Tibial nerve (tissue), 4 donors: ENCODE measurements at regions not wholly inside any gene's neighbourhood (a gene's known extent, or its start where the extent isn't known, plus 50 kb on each side); places are given as distances from the start of the nearest gene placed in this dataset.

Experiments
- EP300 ChIP-seq, 2 donors: sonication (generic); formaldehyde crosslinking; IDR thresholded peaks; one replicate each; pipeline ENCODE4 v1.6.1; 2017; ENCODE audit warnings: antibody characterized with exemption in 2 of 2, mild to moderate bottlenecking in 1 of 2
- POLR2A ChIP-seq, 2 donors: fragments of 450-650 bp; IDR thresholded peaks; one replicate each; pipeline ENCODE4 v1.6.1; 2017; ENCODE audit warnings: antibody characterized with exemption in 2 of 2, mild to moderate bottlenecking in 2 of 2, moderate library complexity in 2 of 2
- TF ChIP-seq, protein P1 (sequence below), 5 experiments: fragments of 200-600 bp in 3 of 5; fragments of 450-650 bp in 2 of 5; sonication (generic) in 3 of 5; IDR thresholded peaks; one replicate each; pipeline ENCODE4 v1.5.1; 2016 to 2019; ENCODE audit warnings: antibody characterized with exemption in 5 of 5, mild to moderate bottlenecking in 3 of 5, moderate library complexity in 2 of 5

DNA sequence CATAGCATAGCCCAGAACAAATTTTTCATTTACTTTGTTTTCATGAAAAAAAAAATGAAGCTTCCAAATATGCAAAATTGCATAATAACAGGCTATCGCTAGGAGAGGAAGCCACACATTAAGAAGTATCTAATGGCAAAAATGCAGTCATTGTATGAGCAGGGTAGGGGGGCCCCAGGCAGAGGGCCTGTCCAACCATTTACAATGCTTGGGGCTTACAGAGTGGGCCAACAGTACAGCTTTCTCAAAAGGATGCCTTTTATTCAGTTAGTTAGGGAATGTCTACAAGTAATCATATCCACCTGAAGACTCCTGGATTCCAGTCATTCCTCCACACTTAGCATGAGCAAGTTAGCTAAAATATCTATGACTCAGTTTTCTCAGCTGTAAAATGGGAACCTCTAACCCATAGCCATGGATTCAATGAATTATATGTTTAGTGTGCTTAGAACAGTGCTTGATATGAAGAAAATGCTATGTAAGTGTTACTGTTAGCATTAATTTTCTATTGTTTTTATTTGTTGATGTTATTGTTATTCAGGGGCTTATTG lies 117.7 kb downstream of the GAS1 start:
- TF ChIP-seq, protein P1, sequence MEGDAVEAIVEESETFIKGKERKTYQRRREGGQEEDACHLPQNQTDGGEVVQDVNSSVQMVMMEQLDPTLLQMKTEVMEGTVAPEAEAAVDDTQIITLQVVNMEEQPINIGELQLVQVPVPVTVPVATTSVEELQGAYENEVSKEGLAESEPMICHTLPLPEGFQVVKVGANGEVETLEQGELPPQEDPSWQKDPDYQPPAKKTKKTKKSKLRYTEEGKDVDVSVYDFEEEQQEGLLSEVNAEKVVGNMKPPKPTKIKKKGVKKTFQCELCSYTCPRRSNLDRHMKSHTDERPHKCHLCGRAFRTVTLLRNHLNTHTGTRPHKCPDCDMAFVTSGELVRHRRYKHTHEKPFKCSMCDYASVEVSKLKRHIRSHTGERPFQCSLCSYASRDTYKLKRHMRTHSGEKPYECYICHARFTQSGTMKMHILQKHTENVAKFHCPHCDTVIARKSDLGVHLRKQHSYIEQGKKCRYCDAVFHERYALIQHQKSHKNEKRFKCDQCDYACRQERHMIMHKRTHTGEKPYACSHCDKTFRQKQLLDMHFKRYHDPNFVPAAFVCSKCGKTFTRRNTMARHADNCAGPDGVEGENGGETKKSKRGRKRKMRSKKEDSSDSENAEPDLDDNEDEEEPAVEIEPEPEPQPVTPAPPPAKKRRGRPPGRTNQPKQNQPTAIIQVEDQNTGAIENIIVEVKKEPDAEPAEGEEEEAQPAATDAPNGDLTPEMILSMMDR (IDR thresholded peaks at IDR 0.05), result no peak
- TF ChIP-seq POLR2A (IDR thresholded peaks at IDR 0.05) (no peak), EP300 (IDR thresholded peaks at IDR 0.05) (no peak)
